Activated CD4-positive, alpha-beta memory T cell treated with anti-CD3 and anti-CD28 coated beads for 36 hours (primary cell): ENCODE measurements at regions not wholly inside any gene's neighbourhood (a gene's known extent, or its start where the extent isn't known, plus 50 kb on each side); places are given as distances from the start of the nearest gene placed in this dataset.

Source experiments
- CTCF ChIA-PET: fragments of 350-600 bp; sonication (Branson Sonifier 250); formaldehyde crosslinking; loops from one replicate; lab custom pipeline; 2021; ENCODE audit warnings: antibody characterized with exemption, inconsistent platforms; lab: Charles Lee
- POLR2A ChIA-PET: fragments of 350-600 bp; sonication (Branson Sonifier 250); formaldehyde crosslinking; loops from one replicate; lab custom pipeline; 2021; ENCODE audit warnings: antibody characterized with exemption; lab: Charles Lee
- DNase-seq: peaks from one replicate; pipeline ENCODE4 v3.0.0-alpha.2; 2020
- H3K27ac Mint-ChIP-seq: one replicate; pipeline ENCODE4 v1.8.0; 2021; ENCODE audit warnings: mixed read lengths
- H3K27me3 Mint-ChIP-seq: one replicate; pipeline ENCODE4 v1.8.0; 2021; ENCODE audit warnings: mixed read lengths
- H3K36me3 Mint-ChIP-seq: one replicate; pipeline ENCODE4 v1.8.0; 2021; ENCODE audit warnings: mixed read lengths
- H3K4me1 Mint-ChIP-seq: one replicate; pipeline ENCODE4 v1.8.0; 2021; ENCODE audit warnings: low read depth, mixed read lengths
- H3K4me3 Mint-ChIP-seq: one replicate; pipeline ENCODE4 v1.8.0; 2021; ENCODE audit warnings: mild to moderate bottlenecking, mixed read lengths
- H3K9me3 Mint-ChIP-seq: one replicate; pipeline ENCODE4 v1.8.0; 2021; ENCODE audit warnings: mixed read lengths
- intact Hi-C: fragments of 100-400 bp; cut with micrococcal nuclease; formaldehyde crosslinking; loops from one replicate; pipeline ENCODE4 v1.15.1; 2023

GRCh38 chr4:26085551-26085950 is 171.5 kb downstream of the SMIM20 start:
- POLR2A ChIA-PET, result interaction anchor here (3.4 kb wide), 1 partner anchor 10 kb away, joined by 42 read pairs; no protein-coding TSS in a partner anchor
- CTCF ChIA-PET, result interaction anchor here (0.7 to 1.1 kb wide), 2 partner anchors 9 to 41 kb away, joined by 3 to 5 read pairs; no protein-coding TSS in a partner anchor
- no peaks in the 10 kb centered on the region for H3K27me3 Mint-ChIP-seq
- peaks cover 84% of the 10 kb centered on the region for H3K4me1 Mint-ChIP-seq
- intact Hi-C loops, result no loop called here
- H3K27ac Mint-ChIP-seq, result peak overlapping the region; percentile 90
- H3K9me3 Mint-ChIP-seq, result peaks cover 8% of the 10 kb centered on the region
- peaks cover 6% of the 10 kb centered on the region for H3K36me3 Mint-ChIP-seq
- H3K4me3 Mint-ChIP-seq, result no peak overlapping the region
- no peak for DNase-seq

GRCh38 chr4:26086621-26087441 is 172.8 kb downstream of the SMIM20 start:
- Mint-ChIP-seq H3K4me3 (no peak overlapping the region), H3K27me3 (no peaks in the 10 kb centered on the region), H3K27ac (peak overlapping the region; percentile 94), H3K4me1 (peaks cover 71% of the 10 kb centered on the region), H3K9me3 (peaks cover 20% of the 10 kb centered on the region), H3K36me3 (peaks cover 7% of the 10 kb centered on the region)
- DNase-seq, result no peak
- POLR2A ChIA-PET, result interaction anchor here (0.6 to 2.4 kb wide), 4 partner anchors 10 to 233 kb away, joined by 3 to 14 read pairs (median 6); no protein-coding TSS in a partner anchor
- CTCF ChIA-PET, result interaction anchor here (0.8 kb wide), 2 partner anchors 12 to 99 kb away, joined by 3 read pairs; no protein-coding TSS in a partner anchor
- intact Hi-C loops, result no loop called here

- Mint-ChIP-seq H3K36me3 (peaks cover 10% of the 10 kb centered on the region), H3K27ac (peak overlapping the region; percentile 94), H3K4me1 (peaks cover 61% of the 10 kb centered on the region), H3K9me3 (peaks cover 20% of the 10 kb centered on the region), H3K27me3 (no peaks in the 10 kb centered on the region), H3K4me3 (peak overlapping the region; percentile 62)
- intact Hi-C loops, result loop anchor here (1.0 to 2.0 kb wide), 6 partner anchors 14 to 230 kb away; no protein-coding TSS in a partner anchor
- ChIA-PET CTCF (interaction anchor here (1.0 to 3.8 kb wide), 14 partner anchors 13 to 322 kb away, joined by 3 to 29 read pairs (median 4); no protein-coding TSS in a partner anchor), POLR2A (interaction anchor here (0.6 to 3.0 kb wide), 10 partner anchors 12 to 785 kb away, joined by 3 to 24 read pairs (median 6); partner anchors contain the start of gene RBPJ)
- DNase-seq, result peak; percentile 59
Measured at GRCh38 chr4:26088433-26088928, 174.5 kb downstream of the SMIM20 start.

GRCh38 chr4:26093551-26093950 is 179.5 kb downstream of the SMIM20 start:
- H3K4me3 Mint-ChIP-seq, result no peak overlapping the region
- H3K4me1 Mint-ChIP-seq, result peaks cover 31% of the 10 kb centered on the region
- ChIA-PET CTCF (interaction anchor here (1.3 kb wide), 1 partner anchor 11 kb away, joined by 4 read pairs; no protein-coding TSS in a partner anchor), POLR2A (interaction anchor here (0.6 to 1.4 kb wide), 3 partner anchors 10 to 226 kb away, joined by 3 to 7 read pairs (median 3); no protein-coding TSS in a partner anchor)
- H3K27ac Mint-ChIP-seq, result peak overlapping the region; percentile 71
- peaks cover 2% of the 10 kb centered on the region for H3K27me3 Mint-ChIP-seq
- H3K9me3 Mint-ChIP-seq, result peaks cover 36% of the 10 kb centered on the region
- intact Hi-C loops, result no loop called here
- no peak for DNase-seq
- H3K36me3 Mint-ChIP-seq, result peaks cover 16% of the 10 kb centered on the region

GRCh38 chr4:26094076-26094475 is 180.1 kb downstream of the SMIM20 start:
- Mint-ChIP-seq H3K4me1 (peaks cover 27% of the 10 kb centered on the region), H3K27ac (peak overlapping the region; percentile 71), H3K4me3 (no peak overlapping the region), H3K36me3 (peaks cover 22% of the 10 kb centered on the region), H3K9me3 (peaks cover 41% of the 10 kb centered on the region), H3K27me3 (peaks cover 2% of the 10 kb centered on the region)
- intact Hi-C loops, result no loop called here
- DNase-seq, result no peak
- POLR2A ChIA-PET, result interaction anchor here (1.4 to 1.7 kb wide), 2 partner anchors 19 to 225 kb away, joined by 4 to 7 read pairs; no protein-coding TSS in a partner anchor
- CTCF ChIA-PET, result interaction anchor here (1.3 kb wide), 1 partner anchor 11 kb away, joined by 4 read pairs; no protein-coding TSS in a partner anchor

GRCh38 chr4:26094911-26095310 is 180.9 kb downstream of the SMIM20 start:
- H3K27ac Mint-ChIP-seq, result no peak overlapping the region
- peaks cover 2% of the 10 kb centered on the region for H3K27me3 Mint-ChIP-seq
- H3K36me3 Mint-ChIP-seq, result peaks cover 23% of the 10 kb centered on the region
- DNase-seq, result no peak
- CTCF ChIA-PET, result no interaction called here
- intact Hi-C loops, result no loop called here
- POLR2A ChIA-PET, result interaction anchor here (1.7 kb wide), 1 partner anchor 20 kb away, joined by 4 read pairs; no protein-coding TSS in a partner anchor
- H3K4me3 Mint-ChIP-seq, result no peak overlapping the region
- peaks cover 45% of the 10 kb centered on the region for H3K9me3 Mint-ChIP-seq
- H3K4me1 Mint-ChIP-seq, result peaks cover 22% of the 10 kb centered on the region

GRCh38 chr4:26099967-26100366 is 185.9 kb downstream of the SMIM20 start:
- peaks cover 11% of the 10 kb centered on the region for H3K4me1 Mint-ChIP-seq
- H3K27ac Mint-ChIP-seq, result no peak overlapping the region
- H3K36me3 Mint-ChIP-seq, result peaks cover 15% of the 10 kb centered on the region
- DNase-seq, result no peak
- peaks cover 2% of the 10 kb centered on the region for H3K27me3 Mint-ChIP-seq
- ChIA-PET CTCF (no interaction called here), POLR2A (no interaction called here)
- intact Hi-C loops, result no loop called here
- H3K4me3 Mint-ChIP-seq, result no peak overlapping the region
- H3K9me3 Mint-ChIP-seq, result peaks cover 30% of the 10 kb centered on the region

- H3K36me3 Mint-ChIP-seq, result peaks cover 15% of the 10 kb centered on the region
- peaks cover 30% of the 10 kb centered on the region for H3K9me3 Mint-ChIP-seq
- CTCF ChIA-PET, result no interaction called here
Measured at GRCh38 chr4:26101011-26101410, 187.0 kb downstream of the SMIM20 start.

GRCh38 chr4:26104056-26104685 is 190.2 kb downstream of the SMIM20 start:
- Mint-ChIP-seq H3K9me3 (peaks cover 9% of the 10 kb centered on the region), H3K27ac (no peak overlapping the region), H3K27me3 (no peaks in the 10 kb centered on the region), H3K4me3 (no peak overlapping the region), H3K4me1 (peaks cover 7% of the 10 kb centered on the region), H3K36me3 (peaks cover 4% of the 10 kb centered on the region)
- CTCF ChIA-PET, result no interaction called here
- POLR2A ChIA-PET, result interaction anchor here (0.7 kb wide), 1 partner anchor 11 kb away, joined by 3 read pairs; no protein-coding TSS in a partner anchor
- DNase-seq, result no peak
- intact Hi-C loops, result no loop called here

More at GRCh38 chr4:26101011-26101410, 187.0 kb downstream of the SMIM20 start:
- POLR2A ChIA-PET, result no interaction called here
- Mint-ChIP-seq H3K4me3 (no peak overlapping the region), H3K27ac (no peak overlapping the region), H3K4me1 (peaks cover 11% of the 10 kb centered on the region), H3K27me3 (no peaks in the 10 kb centered on the region)
- intact Hi-C loops, result no loop called here
- DNase-seq, result no peak

GRCh38 chr4:26105337-26105736 is 191.3 kb downstream of the SMIM20 start:
- Mint-ChIP-seq H3K9me3 (no peaks in the 10 kb centered on the region), H3K4me3 (no peak overlapping the region), H3K27me3 (no peaks in the 10 kb centered on the region), H3K4me1 (peaks cover 7% of the 10 kb centered on the region), H3K27ac (no peak overlapping the region), H3K36me3 (no peaks in the 10 kb centered on the region)
- ChIA-PET POLR2A (no interaction called here), CTCF (no interaction called here)
- intact Hi-C loops, result no loop called here
- DNase-seq, result no peak

- ChIA-PET CTCF (interaction anchor here (0.9 to 1.3 kb wide), 2 partner anchors 10 to 21 kb away, joined by 3 to 4 read pairs; no protein-coding TSS in a partner anchor), POLR2A (no interaction called here)
- Mint-ChIP-seq H3K27me3 (no peaks in the 10 kb centered on the region), H3K4me1 (peaks cover 7% of the 10 kb centered on the region), H3K27ac (no peak overlapping the region), H3K9me3 (no peaks in the 10 kb centered on the region), H3K4me3 (no peak overlapping the region), H3K36me3 (no peaks in the 10 kb centered on the region)
- intact Hi-C loops, result no loop called here
- DNase-seq, result no peak
Measured at GRCh38 chr4:26105815-26106699, 192.0 kb downstream of the SMIM20 start.
